ENCODE measurements at regions not wholly inside any gene's neighbourhood (a gene's known extent, or its start where the extent isn't known, plus 50 kb on each side); places are given as distances from the start of the nearest gene placed in this dataset.

DNA sequence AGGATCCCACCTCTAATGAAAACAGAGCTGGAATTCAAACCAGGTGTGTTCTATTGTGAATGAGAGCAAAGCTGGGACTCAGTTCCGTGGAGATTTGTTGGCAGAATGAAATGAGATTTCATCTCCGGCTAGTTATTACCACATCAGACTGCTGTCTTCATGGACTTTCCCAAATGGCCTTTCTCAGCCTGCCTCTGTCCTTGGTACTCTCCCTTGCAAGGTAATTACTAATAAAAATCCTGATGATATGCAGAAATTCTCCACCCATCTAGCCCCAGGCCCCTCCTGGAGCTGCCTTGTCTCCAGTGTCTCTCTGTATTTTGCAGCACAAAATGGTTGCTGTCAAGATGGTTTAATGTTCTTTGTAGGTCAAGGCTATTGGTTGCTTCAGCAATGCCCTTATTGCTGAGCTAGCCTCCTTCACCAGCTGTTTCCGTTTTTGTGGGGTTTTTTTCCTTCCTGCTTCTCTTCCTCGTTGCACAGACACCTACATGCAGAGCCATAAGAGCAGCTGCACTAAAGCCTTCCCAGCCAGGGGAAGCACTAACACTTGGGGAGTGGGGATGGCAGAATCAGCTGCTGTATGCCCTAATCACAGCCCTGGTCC is 185.0 kb upstream of the GHITM start:
- TF ChIP-seq EZH2phosphoT487 (IDR thresholded peaks at IDR 0.05; ENCODE audit: borderline replicate concordance, low read length) (no peak), EZH2 (IDR thresholded peaks at IDR 0.05; ENCODE audit: low read length, unreplicated experiment) (no peak)
- TF ChIP-seq, protein P1, sequence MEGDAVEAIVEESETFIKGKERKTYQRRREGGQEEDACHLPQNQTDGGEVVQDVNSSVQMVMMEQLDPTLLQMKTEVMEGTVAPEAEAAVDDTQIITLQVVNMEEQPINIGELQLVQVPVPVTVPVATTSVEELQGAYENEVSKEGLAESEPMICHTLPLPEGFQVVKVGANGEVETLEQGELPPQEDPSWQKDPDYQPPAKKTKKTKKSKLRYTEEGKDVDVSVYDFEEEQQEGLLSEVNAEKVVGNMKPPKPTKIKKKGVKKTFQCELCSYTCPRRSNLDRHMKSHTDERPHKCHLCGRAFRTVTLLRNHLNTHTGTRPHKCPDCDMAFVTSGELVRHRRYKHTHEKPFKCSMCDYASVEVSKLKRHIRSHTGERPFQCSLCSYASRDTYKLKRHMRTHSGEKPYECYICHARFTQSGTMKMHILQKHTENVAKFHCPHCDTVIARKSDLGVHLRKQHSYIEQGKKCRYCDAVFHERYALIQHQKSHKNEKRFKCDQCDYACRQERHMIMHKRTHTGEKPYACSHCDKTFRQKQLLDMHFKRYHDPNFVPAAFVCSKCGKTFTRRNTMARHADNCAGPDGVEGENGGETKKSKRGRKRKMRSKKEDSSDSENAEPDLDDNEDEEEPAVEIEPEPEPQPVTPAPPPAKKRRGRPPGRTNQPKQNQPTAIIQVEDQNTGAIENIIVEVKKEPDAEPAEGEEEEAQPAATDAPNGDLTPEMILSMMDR (conservative IDR thresholded peaks at IDR 0.05; ENCODE audit: low read depth, low read length), result no peak
- no TSS peak for BruUV-seq (replicated peaks)

DNA sequence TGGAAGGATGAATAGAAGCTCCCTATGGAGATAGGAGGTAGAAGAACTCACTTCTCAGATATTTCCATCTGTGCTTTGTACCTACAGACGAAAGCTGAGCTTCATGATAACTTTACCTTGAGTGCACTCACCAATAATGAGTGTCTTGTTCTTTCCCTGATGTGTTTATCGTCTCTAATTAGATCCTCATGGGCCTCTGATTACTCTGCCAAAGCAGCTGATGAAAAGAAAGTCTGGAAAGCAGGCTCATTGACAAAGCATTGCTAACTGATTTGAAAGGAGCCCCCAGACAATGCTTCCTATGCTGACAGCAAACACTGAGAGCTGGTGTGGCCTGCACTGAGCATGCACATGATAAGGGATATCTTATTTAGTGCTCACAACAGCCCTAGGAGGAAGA is 183.9 kb upstream of the GHITM start:
- Histone ChIP-seq H3K4me1 (ENCODE audit: insufficient read depth, low read length) (no peaks in the 10 kb centered on the region), H2AFZ (ENCODE audit: low read length) (no peak overlapping the region), H3K36me3 (ENCODE audit: low read depth, low read length) (no peaks in the 10 kb centered on the region), H3K4me3 (ENCODE audit: low read length) (no peak overlapping the region), H3K9ac (ENCODE audit: low read length) (no peak overlapping the region), H3K9me3 (ENCODE audit: low read length) (no peaks in the 10 kb centered on the region), H3K27ac (ENCODE audit: low read length) (no peak overlapping the region), H3K27me3 (ENCODE audit: low read length) (no peaks in the 10 kb centered on the region), H3K4me2 (ENCODE audit: low read length) (no peak overlapping the region), H3F3A (ENCODE audit: low read length, unreplicated experiment) (no peaks in the 10 kb centered on the region), H3K9me2 (replicated peaks; ENCODE audit: low read length) (no peaks in the 10 kb centered on the region), H4K20me1 (ENCODE audit: low read length) (no peaks in the 10 kb centered on the region), H3K79me2 (ENCODE audit: low read length) (no peaks in the 10 kb centered on the region)
- DNase-seq (no peak), ATAC-seq (no peak)
- intact Hi-C loops (cut with micrococcal nuclease), result no loop called here
- ChIA-PET POLR2A (ENCODE audit: unreplicated experiment) (no interaction called here), CTCF (no interaction called here)
- no TSS peak for BruUV-seq (replicated peaks)
- TF ChIP-seq EZH2 (IDR thresholded peaks at IDR 0.05; ENCODE audit: low read length, unreplicated experiment), result no peak
- TF ChIP-seq, protein P1 (conservative IDR thresholded peaks at IDR 0.05; ENCODE audit: low read depth, low read length), result no peak

More for the DNA sequence above, 185.0 kb upstream of the GHITM start:
- Histone ChIP-seq H3K4me1 (ENCODE audit: insufficient read depth, low read length) (no peaks in the 10 kb centered on the region), H3K4me2 (ENCODE audit: low read length) (no peak overlapping the region), H3K79me2 (ENCODE audit: low read length) (no peaks in the 10 kb centered on the region), H3K36me3 (ENCODE audit: low read depth, low read length) (no peaks in the 10 kb centered on the region), H2AFZ (ENCODE audit: low read length) (no peak overlapping the region), H3K9me2 (replicated peaks; ENCODE audit: low read length) (no peaks in the 10 kb centered on the region), H4K20me1 (ENCODE audit: low read length) (no peaks in the 10 kb centered on the region), H3F3A (ENCODE audit: low read length, unreplicated experiment) (no peaks in the 10 kb centered on the region), H3K9ac (ENCODE audit: low read length) (no peak overlapping the region), H3K27ac (ENCODE audit: low read length) (no peak overlapping the region), H3K4me3 (ENCODE audit: low read length) (no peak overlapping the region), H3K27me3 (ENCODE audit: low read length) (no peaks in the 10 kb centered on the region), H3K9me3 (ENCODE audit: low read length) (no peaks in the 10 kb centered on the region)
- CTCF ChIA-PET, result no interaction called here
- ATAC-seq (no peak), DNase-seq (no peak)
- intact Hi-C loops (cut with micrococcal nuclease), result no loop called here
- POLR2A ChIA-PET (ENCODE audit: unreplicated experiment), result no interaction called here

DNA sequence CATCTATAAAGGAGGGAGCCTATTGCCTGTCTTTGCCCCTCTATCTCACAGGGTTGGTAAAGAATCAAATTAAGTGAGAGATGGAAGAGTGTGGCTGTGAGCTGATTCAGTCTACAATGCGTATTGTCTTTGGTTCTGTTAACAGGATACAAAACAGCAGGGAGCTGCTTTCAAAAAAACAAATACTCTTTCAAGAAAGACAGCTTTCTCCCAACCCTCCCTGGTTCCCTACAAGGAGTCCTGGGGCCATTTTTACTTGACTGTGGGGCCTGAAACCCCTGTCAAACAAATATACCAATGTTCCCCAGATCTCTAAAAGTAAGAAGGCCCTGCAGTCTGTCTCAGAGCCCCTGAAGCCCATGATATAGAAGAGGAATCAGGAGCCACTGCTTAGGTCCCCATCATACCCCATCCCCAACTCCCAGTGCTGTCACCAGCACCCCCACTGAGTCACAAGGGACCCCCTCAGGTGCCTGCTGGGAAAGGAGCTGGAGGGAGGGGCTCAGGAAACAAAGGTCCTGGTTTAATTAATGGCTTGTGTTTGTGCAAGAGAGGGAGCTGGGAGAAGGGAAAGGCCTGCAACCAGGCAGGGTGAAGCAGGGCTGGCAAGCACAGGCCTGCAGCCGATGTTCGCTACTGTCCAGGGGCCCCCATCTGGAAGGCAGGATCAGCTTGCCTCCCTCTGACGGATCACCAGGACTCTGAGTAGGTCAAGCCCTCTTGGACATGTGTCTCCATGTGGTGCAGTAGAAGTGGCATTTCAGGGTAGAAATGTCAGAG is 182.0 kb upstream of the GHITM start:
- no peak overlapping the region for H3K4me3 ChIP-seq (ENCODE audit: low read length)
- CTCF ChIA-PET, result no interaction called here
- BruUV-seq (replicated peaks), result no TSS peak

More for the DNA sequence above, 182.0 kb upstream of the GHITM start:
- Histone ChIP-seq H3K9me2 (replicated peaks; ENCODE audit: low read length) (no peaks in the 10 kb centered on the region), H3K4me2 (ENCODE audit: low read length) (no peak overlapping the region), H3K9me3 (ENCODE audit: low read length) (no peaks in the 10 kb centered on the region), H3F3A (ENCODE audit: low read length, unreplicated experiment) (no peaks in the 10 kb centered on the region), H4K20me1 (ENCODE audit: low read length) (no peaks in the 10 kb centered on the region), H3K27ac (ENCODE audit: low read length) (no peak overlapping the region), H3K4me1 (ENCODE audit: insufficient read depth, low read length) (no peaks in the 10 kb centered on the region), H3K9ac (ENCODE audit: low read length) (no peak overlapping the region), H3K36me3 (ENCODE audit: low read depth, low read length) (no peaks in the 10 kb centered on the region), H3K79me2 (ENCODE audit: low read length) (no peaks in the 10 kb centered on the region), H2AFZ (ENCODE audit: low read length) (no peak overlapping the region), H3K27me3 (ENCODE audit: low read length) (no peaks in the 10 kb centered on the region)
- TF ChIP-seq EZH2phosphoT487 (IDR thresholded peaks at IDR 0.05; ENCODE audit: borderline replicate concordance, low read length), result no peak
- TF ChIP-seq EZH2 (IDR thresholded peaks at IDR 0.05; ENCODE audit: low read length, unreplicated experiment), result no peak
- TF ChIP-seq, protein P1 (conservative IDR thresholded peaks at IDR 0.05; ENCODE audit: low read depth, low read length), result no peak
- POLR2A ChIA-PET (ENCODE audit: unreplicated experiment), result no interaction called here
- ATAC-seq (no peak), DNase-seq (no peak)
- intact Hi-C loops (cut with micrococcal nuclease), result no loop called here

All from PC-3 (cell line).